CD4-positive, CD25-positive, alpha-beta regulatory T cell (primary cell): ENCODE measurements at regions not wholly inside any gene's neighbourhood (a gene's known extent, or its start where the extent isn't known, plus 50 kb on each side); places are given as distances from the start of the nearest gene placed in this dataset.
A peak's percentile ranks its signal among the peaks of the same experiment; 100 is the strongest.
"Not testable (repeated sequence)": the region's sequence is repeated elsewhere in the genome, so short reads cannot be mapped to it uniquely, and the experiment has no call there.

Source experiments
- ATAC-seq, 2 donors: fragments of 150-1000 bp; cut with Tn5 transposase; one replicate each; pipeline ENCODE4 v1.10.0; 2021; ENCODE audit warnings: low read depth in 2 of 2, moderate number of reproducible peaks in 2 of 2, moderate library complexity in 1 of 2
- DNase-seq, 3 donors: peaks; one replicate each; pipeline versions ENCODE4 v3.0.0 to v3.0.0-alpha.2; 2012 to 2022; ENCODE audit warnings: mixed read lengths in 1 of 3
- H3K27ac ChIP-seq: one replicate; pipeline ENCODE4 v1.7.0; 2013; ENCODE audit warnings: mild to moderate bottlenecking, low read length; ENCODE audit not compliant: insufficient read depth, poor library complexity, severe bottlenecking
- H3K27me3 ChIP-seq: one replicate; pipeline ENCODE4 v1.7.0; 2013; ENCODE audit warnings: low read length; ENCODE audit not compliant: control insufficient read depth, insufficient read depth
- H3K36me3 ChIP-seq: one replicate; pipeline ENCODE4 v1.7.0; 2013; ENCODE audit warnings: mild to moderate bottlenecking, low read length, moderate library complexity; ENCODE audit not compliant: control insufficient read depth, insufficient read depth
- H3K4me1 ChIP-seq: 2 replicates; pipeline ENCODE4 v1.7.0; 2013; ENCODE audit warnings: mild to moderate bottlenecking, low read length; ENCODE audit not compliant: insufficient read depth, control insufficient read depth, poor library complexity, severe bottlenecking
- H3K4me3 ChIP-seq: one replicate; pipeline ENCODE4 v1.7.0; 2013; ENCODE audit warnings: low read depth, mild to moderate bottlenecking, low read length, moderate library complexity
- H3K9me3 ChIP-seq, 2 experiments: 1 replicate in 1 of 2; 2 replicates in 1 of 2; pipeline ENCODE4 v1.7.0; 2013; ENCODE audit warnings: low read length in 2 of 2, mild to moderate bottlenecking in 1 of 2, moderate library complexity in 1 of 2; ENCODE audit not compliant: control insufficient read depth in 2 of 2
- H3K27ac Mint-ChIP-seq, 3 donors: one replicate each; pipeline ENCODE4 v1.8.0; 2020 to 2022; ENCODE audit warnings: mild to moderate bottlenecking in 3 of 3, mixed read lengths in 3 of 3, moderate library complexity in 2 of 3
- H3K27me3 Mint-ChIP-seq: one replicate; pipeline ENCODE4 v1.8.0; 2022; ENCODE audit warnings: mild to moderate bottlenecking, mixed read lengths
- H3K36me3 Mint-ChIP-seq: one replicate; pipeline ENCODE4 v1.8.0; 2020; ENCODE audit warnings: mixed read lengths
- H3K4me1 Mint-ChIP-seq, 4 donors: one replicate each; pipeline ENCODE4 v1.8.0; 2020 to 2022; ENCODE audit warnings: mixed read lengths in 4 of 4, mild to moderate bottlenecking in 1 of 4
- H3K4me3 Mint-ChIP-seq, 4 donors: one replicate each; pipeline ENCODE4 v1.8.0; 2020 to 2022; ENCODE audit warnings: mild to moderate bottlenecking in 4 of 4, mixed read lengths in 4 of 4, moderate library complexity in 3 of 4
- H3K9me3 Mint-ChIP-seq, 7 donors: one replicate each; pipeline ENCODE4 v1.8.0; 2020 to 2022; ENCODE audit warnings: mixed read lengths in 7 of 7, mild to moderate bottlenecking in 3 of 7, moderate library complexity in 2 of 7

DNA sequence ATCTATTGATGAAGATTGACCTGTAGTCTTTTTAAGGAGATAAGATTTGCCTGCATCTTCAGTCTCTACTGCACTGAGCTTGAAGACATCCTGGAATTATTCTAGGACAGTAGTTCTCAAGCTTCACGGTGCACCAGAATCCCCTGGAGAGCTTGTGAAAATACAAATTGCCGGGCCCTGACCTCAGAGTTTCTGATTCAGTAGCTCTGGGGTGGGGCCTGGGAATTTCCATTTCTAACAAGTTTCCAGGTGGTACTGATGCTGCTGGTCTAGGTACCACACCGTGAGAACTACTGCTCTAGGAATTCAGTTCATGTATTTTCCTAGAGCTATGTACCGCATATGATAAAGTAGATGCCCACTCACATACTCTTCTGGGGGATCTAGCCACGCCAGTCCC, 246.1 kb downstream of the HS3ST3B1 start:
- no peaks in the 10 kb centered on the region for H3K36me3 ChIP-seq
- ATAC-seq (no peak), DNase-seq (no peak)
- peaks cover 0 to 1% (median 1%) of the 10 kb centered on the region in 7 donors for H3K9me3 Mint-ChIP-seq
- H3K36me3 Mint-ChIP-seq: no peaks in the 10 kb centered on the region
- H3K27me3 Mint-ChIP-seq: peaks cover 8% of the 10 kb centered on the region
- no peak overlapping the region for H3K4me3 Mint-ChIP-seq
- H3K4me1 Mint-ChIP-seq: peaks cover 0 to 13% (median 5%) of the 10 kb centered on the region in 4 donors
- H3K4me1 ChIP-seq: no peaks in the 10 kb centered on the region
- peaks cover 3% of the 10 kb centered on the region for H3K27me3 ChIP-seq
- H3K27ac Mint-ChIP-seq: no peak overlapping the region
- H3K4me3 ChIP-seq: no peak overlapping the region
- H3K9me3 ChIP-seq: no peaks in the 10 kb centered on the region
- no peak overlapping the region for H3K27ac ChIP-seq

DNA sequence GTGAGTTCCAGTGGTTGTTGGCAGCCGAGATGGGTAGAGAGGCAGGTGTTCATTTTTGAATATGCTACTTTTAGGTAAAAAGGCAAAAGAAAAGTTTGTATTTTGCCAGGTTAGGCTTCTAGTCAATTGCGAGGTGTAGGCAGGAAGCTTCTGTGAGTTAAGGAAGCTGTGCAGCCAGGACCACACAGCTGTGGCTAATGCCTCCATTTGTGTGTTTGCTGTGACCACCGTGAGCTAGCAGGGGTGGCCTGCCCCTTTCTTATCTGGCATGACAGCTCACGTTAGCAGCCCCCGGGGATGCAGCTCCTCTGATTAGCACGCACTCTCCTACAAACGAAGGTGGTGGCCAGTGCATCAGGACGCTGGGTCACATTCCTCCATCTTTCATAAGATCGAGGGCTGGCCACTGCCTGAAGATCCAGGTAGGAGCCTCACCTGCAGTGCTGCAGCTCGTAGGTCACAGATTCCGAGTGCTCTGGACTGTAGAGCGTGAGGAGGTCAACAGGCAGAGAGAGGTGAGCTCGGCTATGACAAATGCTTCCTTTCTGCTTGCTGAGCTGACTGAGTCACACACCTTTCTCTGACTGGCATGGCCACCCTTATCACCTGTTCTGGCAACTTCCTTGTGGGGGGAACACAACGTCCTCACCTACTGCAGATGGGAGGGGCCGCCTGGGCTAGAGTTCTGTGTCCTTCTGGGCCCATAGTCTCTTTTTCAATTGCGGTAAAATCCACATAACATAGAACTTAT, 244.4 kb downstream of the HS3ST3B1 start:
- no peak for DNase-seq
- Mint-ChIP-seq H3K9me3 (peaks cover 0 to 1% (median 0%) of the 10 kb centered on the region in 7 donors), H3K27me3 (peaks cover 8% of the 10 kb centered on the region), H3K36me3 (no peaks in the 10 kb centered on the region), H3K27ac (peak overlapping the region in 1 of 3 donors; percentile 14), H3K4me1 (peaks cover 0 to 11% (median 4%) of the 10 kb centered on the region in 4 donors), H3K4me3 (peak overlapping the region in 1 of 4 donors; percentile 47)
- Histone ChIP-seq H3K9me3 (no peaks in the 10 kb centered on the region), H3K4me1 (no peaks in the 10 kb centered on the region), H3K4me3 (no peak overlapping the region), H3K27ac (no peak overlapping the region), H3K27me3 (peaks cover 3% of the 10 kb centered on the region), H3K36me3 (no peaks in the 10 kb centered on the region)
- ATAC-seq: no peak

- peaks cover 0 to 13% (median 6%) of the 10 kb centered on the region in 4 donors for H3K4me1 Mint-ChIP-seq
- Histone ChIP-seq H3K36me3 (no peaks in the 10 kb centered on the region), H3K4me1 (no peaks in the 10 kb centered on the region), H3K27me3 (peaks cover 3% of the 10 kb centered on the region), H3K27ac (no peak overlapping the region), H3K9me3 (no peaks in the 10 kb centered on the region), H3K4me3 (no peak overlapping the region)
- H3K27ac Mint-ChIP-seq: no peak overlapping the region
- DNase-seq: no peak
- no peak overlapping the region for H3K4me3 Mint-ChIP-seq
- no peaks in the 10 kb centered on the region for H3K36me3 Mint-ChIP-seq
- peaks cover 0 to 5% (median 0%) of the 10 kb centered on the region in 7 donors for H3K9me3 Mint-ChIP-seq
- no peak for ATAC-seq
- H3K27me3 Mint-ChIP-seq: peaks cover 13% of the 10 kb centered on the region
These were observed 240.8 kb downstream of the HS3ST3B1 start for GRCh38 chr17:14541714-14542113.

DNA sequence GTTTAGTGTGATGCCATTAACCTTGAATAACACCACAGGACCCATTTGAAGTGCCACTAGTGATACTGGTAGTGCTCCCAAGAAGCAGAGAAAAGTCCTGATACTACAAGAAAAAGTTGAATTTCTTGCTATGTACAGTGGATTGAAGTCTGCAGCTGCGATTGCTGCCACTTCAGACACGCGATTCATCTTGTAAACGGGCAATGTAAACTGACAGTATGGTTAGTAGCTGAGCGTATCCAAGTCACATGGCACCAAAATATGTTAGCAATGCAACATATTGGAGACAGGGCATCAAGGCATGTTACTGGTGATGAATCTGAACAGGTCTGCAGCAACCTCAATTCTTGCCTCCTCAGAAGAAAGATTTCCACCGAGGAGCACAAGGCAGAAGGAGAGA, 238.9 kb downstream of the HS3ST3B1 start:
- H3K9me3 Mint-ChIP-seq: peaks cover 0 to 6% (median 1%) of the 10 kb centered on the region in 7 donors
- Histone ChIP-seq H3K36me3 (no peaks in the 10 kb centered on the region), H3K4me3 (no peak overlapping the region), H3K27ac (no peak overlapping the region), H3K27me3 (no peaks in the 10 kb centered on the region), H3K4me1 (no peaks in the 10 kb centered on the region), H3K9me3 (no peaks in the 10 kb centered on the region)
- no peaks in the 10 kb centered on the region for H3K36me3 Mint-ChIP-seq
- no peak overlapping the region for H3K4me3 Mint-ChIP-seq
- H3K4me1 Mint-ChIP-seq: peaks cover 0 to 5% (median 3%) of the 10 kb centered on the region in 4 donors
- H3K27ac Mint-ChIP-seq: no peak overlapping the region
- ATAC-seq (no peak), DNase-seq (no peak)
- peaks cover 15% of the 10 kb centered on the region for H3K27me3 Mint-ChIP-seq

DNA sequence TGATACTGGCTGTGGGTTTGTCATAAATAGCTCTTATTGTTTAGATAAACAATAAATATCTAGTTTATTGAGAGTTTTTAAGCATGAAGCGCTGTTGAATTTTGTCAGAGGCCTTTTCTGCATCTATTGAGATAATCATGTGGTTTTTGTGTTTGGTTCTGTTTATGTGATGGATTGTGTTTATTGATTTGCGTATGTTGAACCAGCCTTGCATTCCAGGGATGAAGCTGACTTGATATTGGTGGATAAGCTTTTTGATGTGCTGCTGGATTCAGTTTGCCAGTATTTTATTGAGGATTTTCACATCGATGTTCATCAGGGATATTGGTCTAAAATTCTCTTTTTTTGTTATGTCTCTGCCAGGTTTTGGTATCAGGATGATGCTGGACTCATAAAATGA, 231.4 kb downstream of the HS3ST3B1 start:
- H3K9me3 Mint-ChIP-seq: peaks cover 2 to 32% (median 12%) of the 10 kb centered on the region in 7 donors
- DNase-seq, H3K4me1 ChIP-seq, H3K27ac Mint-ChIP-seq, H3K4me1 Mint-ChIP-seq, H3K27me3 ChIP-seq, H3K4me3 ChIP-seq, H3K36me3 ChIP-seq, ATAC-seq, H3K9me3 ChIP-seq, H3K27ac ChIP-seq: not testable (repeated sequence)
- peak overlapping the region in 1 of 4 donors; percentile 18 for H3K4me3 Mint-ChIP-seq
- H3K27me3 Mint-ChIP-seq: peaks cover 12% of the 10 kb centered on the region
- peaks cover 17% of the 10 kb centered on the region for H3K36me3 Mint-ChIP-seq

- Histone ChIP-seq H3K4me3 (no peak overlapping the region), H3K4me1 (peaks cover 5% of the 10 kb centered on the region), H3K9me3 (no peaks in the 10 kb centered on the region), H3K27ac (no peak overlapping the region), H3K27me3 (no peaks in the 10 kb centered on the region), H3K36me3 (no peaks in the 10 kb centered on the region)
- no peak for DNase-seq
- Mint-ChIP-seq H3K36me3 (no peaks in the 10 kb centered on the region), H3K4me1 (peaks cover 8 to 18% (median 14%) of the 10 kb centered on the region in 4 donors), H3K4me3 (no peak overlapping the region), H3K9me3 (peaks cover 0 to 3% (median 0%) of the 10 kb centered on the region in 7 donors), H3K27ac (peak overlapping the region in 2 of 3 donors; percentile 5 to 38), H3K27me3 (no peaks in the 10 kb centered on the region)
- no peak for ATAC-seq
These were observed 224.9 kb downstream of the HS3ST3B1 start for GRCh38 chr17:14525551-14526455.

- Histone ChIP-seq H3K4me1 (peaks cover 5% of the 10 kb centered on the region), H3K4me3 (no peak overlapping the region), H3K27ac (no peak overlapping the region), H3K36me3 (no peaks in the 10 kb centered on the region), H3K9me3 (no peaks in the 10 kb centered on the region), H3K27me3 (no peaks in the 10 kb centered on the region)
- Mint-ChIP-seq H3K27ac (no peak overlapping the region), H3K36me3 (no peaks in the 10 kb centered on the region), H3K27me3 (peaks cover 4% of the 10 kb centered on the region), H3K4me1 (peaks cover 8 to 18% (median 14%) of the 10 kb centered on the region in 4 donors), H3K4me3 (no peak overlapping the region), H3K9me3 (peaks cover 0 to 4% (median 0%) of the 10 kb centered on the region in 7 donors)
- no peak for DNase-seq
- no peak for ATAC-seq
These were observed 222.0 kb downstream of the HS3ST3B1 start for GRCh38 chr17:14522795-14523387.
